Gastroesophageal sphincter (tissue), 4 donors: ENCODE measurements at regions not wholly inside any gene's neighbourhood (a gene's known extent, or its start where the extent isn't known, plus 50 kb on each side); places are given as distances from the start of the nearest gene placed in this dataset.

ENCODE experiments used
- ATAC-seq: fragments of 150-250 bp; one replicate; pipeline ENCODE4 v1.9.1; 2016; ENCODE audit warnings: mild to moderate bottlenecking, moderate library complexity
- H3K27ac ChIP-seq, 4 donors: fragments of 200-600 bp; sonication (generic) in 3 of 4; 1 replicate in 3 of 4; 2 replicates in 1 of 4; pipeline ENCODE4 v1.5.1; 2016 to 2019
- H3K27me3 ChIP-seq: fragments of 200-600 bp; sonication (generic); one replicate; pipeline ENCODE4 v1.5.1; 2019
- H3K36me3 ChIP-seq, 2 donors: fragments of 200-600 bp; sonication (generic); one replicate each; pipeline ENCODE4 v1.5.1; 2019; ENCODE audit warnings: control low read depth in 1 of 2
- H3K4me1 ChIP-seq, 3 donors: fragments of 200-600 bp; sonication (generic); 1 replicate in 2 of 3; 2 replicates in 1 of 3; pipeline ENCODE4 v1.5.1; 2016 to 2019; ENCODE audit warnings: control low read depth in 2 of 3
- H3K4me3 ChIP-seq, 2 donors: fragments of 200-600 bp; sonication (generic); one replicate each; pipeline ENCODE4 v1.5.1; 2019; ENCODE audit warnings: mild to moderate bottlenecking in 1 of 2, moderate library complexity in 1 of 2
- H3K9me3 ChIP-seq, 3 donors: fragments of 200-600 bp; sonication (generic); one replicate each; pipeline ENCODE4 v1.5.1; 2017 to 2019; ENCODE audit warnings: control low read depth in 2 of 3
- EP300 ChIP-seq: sonication (generic); formaldehyde crosslinking; IDR thresholded peaks from one replicate; pipeline ENCODE4 v1.6.1; 2017; ENCODE audit warnings: antibody characterized with exemption, mild to moderate bottlenecking
- POLR2A ChIP-seq, 2 donors: fragments of 450-650 bp; IDR thresholded peaks; one replicate each; pipeline ENCODE4 v1.6.1; 2017; ENCODE audit warnings: antibody characterized with exemption in 2 of 2, mild to moderate bottlenecking in 2 of 2, moderate library complexity in 1 of 2
- POLR2AphosphoS5 ChIP-seq: sonication (generic); formaldehyde crosslinking; IDR thresholded peaks from one replicate; pipeline ENCODE4 v1.6.1; 2017; ENCODE audit warnings: antibody characterized with exemption
- WGBS, 2 donors: methylation state at CpG; one replicate each; pipeline ENCODE4 v1.1.5; 2018; ENCODE audit warnings: low coverage in 1 of 2; 5-methylcytosine and 5-hydroxymethylcytosine counted together
- TF ChIP-seq, protein P1 (sequence below), 4 experiments: fragments of 200-600 bp in 2 of 4; fragments of 450-650 bp in 2 of 4; sonication (generic) in 1 of 4; IDR thresholded peaks; one replicate each; pipeline ENCODE4 v1.5.1; 2017 to 2019; ENCODE audit warnings: antibody characterized with exemption in 4 of 4, mild to moderate bottlenecking in 2 of 4, moderate library complexity in 2 of 4

DNA sequence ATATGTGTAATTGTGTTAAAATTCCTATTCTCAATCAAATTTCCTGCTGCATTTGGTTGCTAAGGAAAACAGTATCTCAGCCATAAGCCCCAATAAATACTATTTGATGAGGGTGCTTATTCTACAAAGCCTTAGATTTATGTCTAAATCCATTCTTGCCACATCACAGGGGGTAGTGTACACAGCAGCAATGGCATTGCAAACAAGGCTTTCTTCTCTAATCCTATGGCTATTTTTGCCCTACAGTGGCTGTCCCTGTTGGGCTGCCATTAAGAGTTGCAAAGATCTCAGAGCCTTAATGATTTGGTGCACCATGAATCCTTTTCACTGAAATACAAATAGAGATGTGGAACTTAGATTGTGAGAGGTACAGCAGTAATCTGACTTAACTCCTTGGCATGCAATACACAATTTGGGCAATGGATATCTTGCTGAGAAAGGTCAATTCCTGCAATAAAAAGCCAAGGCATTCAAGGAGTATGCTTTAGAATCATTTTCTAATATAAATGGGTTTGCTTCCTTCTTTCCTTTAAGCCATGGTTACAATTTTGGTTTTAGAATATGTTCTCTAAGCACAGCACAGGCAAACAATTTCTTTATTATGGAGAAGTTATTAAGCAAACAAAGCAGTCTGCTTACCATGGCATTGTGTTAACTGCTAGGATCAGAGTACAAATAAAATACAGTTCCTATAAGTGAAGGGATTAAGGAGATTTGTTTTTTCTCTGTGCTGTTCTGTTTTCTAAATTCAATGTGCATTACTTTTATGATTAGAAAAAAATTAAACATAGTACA, 69.8 kb upstream of the CD302 start:
- Histone ChIP-seq H3K27me3 (no peaks in the 10 kb centered on the region), H3K27ac (no peak overlapping the region), H3K4me3 (no peak overlapping the region), H3K36me3 (no peaks in the 10 kb centered on the region), H3K9me3 (no peaks in the 10 kb centered on the region), H3K4me1 (no peaks in the 10 kb centered on the region)
- ATAC-seq, result no peak
- TF ChIP-seq EP300 (no peak), POLR2A (IDR thresholded peaks at IDR 0.05) (no peak), POLR2AphosphoS5 (no peak)
- TF ChIP-seq, protein P1, sequence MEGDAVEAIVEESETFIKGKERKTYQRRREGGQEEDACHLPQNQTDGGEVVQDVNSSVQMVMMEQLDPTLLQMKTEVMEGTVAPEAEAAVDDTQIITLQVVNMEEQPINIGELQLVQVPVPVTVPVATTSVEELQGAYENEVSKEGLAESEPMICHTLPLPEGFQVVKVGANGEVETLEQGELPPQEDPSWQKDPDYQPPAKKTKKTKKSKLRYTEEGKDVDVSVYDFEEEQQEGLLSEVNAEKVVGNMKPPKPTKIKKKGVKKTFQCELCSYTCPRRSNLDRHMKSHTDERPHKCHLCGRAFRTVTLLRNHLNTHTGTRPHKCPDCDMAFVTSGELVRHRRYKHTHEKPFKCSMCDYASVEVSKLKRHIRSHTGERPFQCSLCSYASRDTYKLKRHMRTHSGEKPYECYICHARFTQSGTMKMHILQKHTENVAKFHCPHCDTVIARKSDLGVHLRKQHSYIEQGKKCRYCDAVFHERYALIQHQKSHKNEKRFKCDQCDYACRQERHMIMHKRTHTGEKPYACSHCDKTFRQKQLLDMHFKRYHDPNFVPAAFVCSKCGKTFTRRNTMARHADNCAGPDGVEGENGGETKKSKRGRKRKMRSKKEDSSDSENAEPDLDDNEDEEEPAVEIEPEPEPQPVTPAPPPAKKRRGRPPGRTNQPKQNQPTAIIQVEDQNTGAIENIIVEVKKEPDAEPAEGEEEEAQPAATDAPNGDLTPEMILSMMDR (IDR thresholded peaks at IDR 0.05), result no peak

DNA sequence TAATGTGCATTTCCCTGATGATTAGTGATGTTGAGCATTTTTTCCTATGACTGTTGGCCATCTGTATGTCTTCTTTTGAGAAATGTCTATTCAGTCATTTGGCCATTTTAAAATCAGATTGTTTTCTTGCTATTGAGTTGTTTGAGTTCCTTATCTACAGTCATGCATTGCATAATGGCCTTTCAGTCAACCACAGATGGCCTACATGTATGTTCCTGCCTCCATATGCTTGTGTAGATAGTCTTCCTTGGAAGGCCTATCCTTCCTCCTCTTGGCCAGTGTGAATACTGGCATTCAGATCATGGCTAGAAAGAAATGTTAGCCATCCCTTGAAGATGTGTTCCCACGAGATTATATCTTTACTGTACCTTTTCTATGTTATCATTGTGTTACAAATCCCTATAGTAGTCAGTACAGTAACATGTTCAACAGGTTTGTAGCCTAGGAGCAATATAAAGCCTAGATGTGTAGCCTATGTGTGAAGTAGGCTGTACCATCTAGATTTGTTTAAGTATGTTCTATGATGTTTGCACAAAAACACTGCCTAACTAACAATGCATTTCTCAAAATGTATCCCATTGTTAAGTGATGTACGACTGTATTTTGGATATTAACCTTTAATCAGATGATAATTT, 65.6 kb upstream of the CD302 start:
- no peak for ATAC-seq
- no peaks in the 10 kb centered on the region for H3K4me1 ChIP-seq
- no peak overlapping the region for H3K4me3 ChIP-seq
- WGBS, 2 donors, result 60 to 66% methylated on average over 2 of the region's 2 CpGs
- H3K36me3 ChIP-seq, result no peaks in the 10 kb centered on the region
- TF ChIP-seq, protein P1 (IDR thresholded peaks at IDR 0.05), result no peak
- no peaks in the 10 kb centered on the region for H3K27me3 ChIP-seq
- no peaks in the 10 kb centered on the region for H3K9me3 ChIP-seq
- no peak overlapping the region for H3K27ac ChIP-seq

DNA sequence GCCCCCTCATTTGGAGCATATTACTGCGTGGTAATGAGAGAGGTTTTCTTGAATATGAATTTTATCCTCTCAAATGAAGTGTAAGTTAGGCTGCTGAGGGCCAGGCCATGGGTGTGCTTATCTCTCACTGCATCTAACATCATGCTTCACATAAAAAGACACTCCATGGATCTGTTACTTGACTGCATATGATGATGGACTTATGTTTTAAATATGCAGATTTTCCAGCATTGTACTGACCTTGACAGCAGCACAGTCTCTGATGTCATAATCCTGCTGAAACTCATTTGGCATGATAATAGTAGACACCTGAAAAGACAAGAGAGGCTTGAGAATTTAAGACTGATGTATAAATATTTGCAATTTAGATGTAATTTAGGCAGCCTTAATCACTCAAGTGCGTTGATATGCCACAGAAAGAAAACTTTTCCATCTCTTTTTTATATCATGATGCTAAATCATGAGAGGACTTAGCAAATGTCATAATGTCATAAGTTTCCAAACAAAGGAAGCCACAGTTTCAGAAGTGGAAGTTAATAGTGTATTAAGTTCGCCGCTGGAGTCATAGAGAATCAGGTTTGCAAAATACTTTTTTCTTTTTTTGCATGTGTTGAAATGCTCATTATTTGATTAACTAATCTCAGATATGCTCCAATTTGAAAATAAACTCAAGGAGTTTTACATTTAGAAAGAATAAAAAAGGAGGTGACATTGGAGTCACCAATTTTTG, 62.7 kb upstream of the CD302 start:
- Histone ChIP-seq H3K4me1 (no peaks in the 10 kb centered on the region), H3K36me3 (no peaks in the 10 kb centered on the region), H3K9me3 (no peaks in the 10 kb centered on the region), H3K27ac (no peak overlapping the region), H3K4me3 (no peak overlapping the region), H3K27me3 (no peaks in the 10 kb centered on the region)
- 58 to 62% methylated on average over 4 of the region's 4 CpGs for WGBS, 2 donors
- ATAC-seq, result no peak
- TF ChIP-seq POLR2A (IDR thresholded peaks at IDR 0.05) (no peak), POLR2AphosphoS5 (no peak)
- TF ChIP-seq, protein P1 (IDR thresholded peaks at IDR 0.05), result no peak

DNA sequence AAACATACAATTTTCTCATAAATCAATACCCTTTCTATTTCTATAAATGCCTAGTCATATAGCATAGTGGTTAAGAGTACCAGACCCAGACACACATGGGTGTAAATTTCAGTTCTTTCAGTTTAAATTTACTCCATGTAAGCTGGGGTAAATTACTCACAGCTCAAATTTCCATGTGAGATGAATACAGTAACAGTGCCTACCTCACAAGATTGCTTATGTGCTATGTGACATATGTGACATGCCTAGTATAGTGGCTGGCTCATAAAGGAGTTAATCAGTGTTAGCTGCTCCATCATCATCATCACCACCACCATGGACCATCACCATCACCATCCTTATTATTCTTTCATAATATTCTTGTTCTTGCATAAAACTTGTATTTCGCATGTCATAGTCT, 61.6 kb upstream of the CD302 start:
- no peak for ATAC-seq
- TF ChIP-seq EP300, result no peak
- TF ChIP-seq, protein P1 (IDR thresholded peaks at IDR 0.05), result no peak
- no peak for TF ChIP-seq POLR2AphosphoS5
- TF ChIP-seq POLR2A (IDR thresholded peaks at IDR 0.05), result no peak
- no peaks in the 10 kb centered on the region for H3K36me3 ChIP-seq

More for the DNA sequence above, 61.6 kb upstream of the CD302 start:
- Histone ChIP-seq H3K4me3 (no peak overlapping the region), H3K4me1 (no peaks in the 10 kb centered on the region), H3K27ac (no peak overlapping the region), H3K27me3 (no peaks in the 10 kb centered on the region), H3K9me3 (no peaks in the 10 kb centered on the region)
- WGBS, 2 donors, result 75% methylated on average over 1 of the region's 1 CpG; no CpG with 5 or more reads in 1 of the 2 donors
